ENCODE measurements at regions not wholly inside any gene's neighbourhood (a gene's known extent, or its start where the extent isn't known, plus 50 kb on each side); places are given as distances from the start of the nearest gene placed in this dataset.

DNA sequence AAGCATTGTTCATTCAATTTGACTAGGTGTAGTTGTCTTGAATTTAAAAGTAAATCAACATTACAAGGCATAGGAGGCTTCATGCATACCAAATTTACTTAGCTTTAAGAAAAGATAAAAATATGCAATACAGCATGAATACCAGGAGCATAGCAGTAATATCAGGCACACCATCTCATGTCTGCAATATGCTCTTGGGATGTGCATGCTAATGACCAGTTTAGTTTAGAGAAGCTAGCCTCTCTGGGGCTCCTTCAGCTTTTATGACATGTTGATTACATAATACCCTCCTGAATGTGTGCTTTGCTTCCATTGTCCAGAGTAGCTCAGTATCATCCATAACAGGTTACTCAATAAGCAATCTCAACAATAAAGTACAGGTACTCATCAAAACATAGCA, 497.2 kb downstream of the FLRT2 start:
- in situ Hi-C loops (cut with MboI; ENCODE audit: low sequenced_read_pairs) = loop anchor here (25.0 kb wide), 1 partner anchor 490 kb away; the partner anchor contains the start of gene FLRT2

More for the DNA sequence above, 497.2 kb downstream of the FLRT2 start:
- ATAC-seq (ENCODE audit: low read depth) = no peak
- Histone ChIP-seq H3K4ac (ENCODE audit: low read depth, low read length) (no peak overlapping the region), H2BK15ac (ENCODE audit: low read depth, low read length) (no peak overlapping the region), H3K4me1 (ENCODE audit: control insufficient read depth, insufficient read depth, low read length) (peaks cover 2% of the 10 kb centered on the region; the same call in 1 of the 2 replicates), H2AK9ac (replicated peaks; ENCODE audit: low read depth, low read length, poor library complexity) (no peak overlapping the region), H4K5ac (ENCODE audit: low read depth, low read length) (no peak overlapping the region), H3K14ac (replicated peaks; ENCODE audit: low read depth, low read length) (no peak overlapping the region), H3K79me1 (ENCODE audit: low read depth in 1 of 2, low read length in 2 of 2) (no peaks in the 10 kb centered on the region), H3K23ac (ENCODE audit: low read depth, low read length) (no peak overlapping the region), H2BK20ac (ENCODE audit: low read depth, low read length) (no peak overlapping the region), H2AFZ (replicated peaks; ENCODE audit: low read length, poor library complexity) (no peak overlapping the region), H4K20me1 (ENCODE audit: insufficient read depth, low read length) (no peaks in the 10 kb centered on the region), H3K9me1 (ENCODE audit: insufficient read depth, low read length) (peaks cover 4% of the 10 kb centered on the region; the same call in 1 of the 2 replicates), H3K27me3 (ENCODE audit: control insufficient read depth, insufficient read depth, low read length) (no peaks in the 10 kb centered on the region), H3K27ac (ENCODE audit: insufficient read depth, low read length) (no peak overlapping the region), H3K18ac (ENCODE audit: low read depth, low read length) (no peak overlapping the region), H3K4me2 (ENCODE audit: low read depth, low read length) (no peak overlapping the region), H3K36me3 (ENCODE audit: control insufficient read depth, insufficient read depth, low read length) (no peaks in the 10 kb centered on the region), H4K8ac (ENCODE audit: low read depth in 2 of 2, low read length in 2 of 2) (no peak overlapping the region), H2BK5ac (ENCODE audit: low read depth, low read length, poor library complexity, severe bottlenecking) (no peak overlapping the region), H3K9me3 (ENCODE audit: control insufficient read depth, insufficient read depth, low read length) (peaks cover 2% of the 10 kb centered on the region; the same call in 1 of the 2 replicates), H3K9ac (ENCODE audit: low read depth, low read length) (no peak overlapping the region), H3K4me3 (ENCODE audit: insufficient read depth, low read depth, low read length) (no peak overlapping the region), H2BK120ac (ENCODE audit: low read depth, low read length) (no peak overlapping the region), H3K56ac (ENCODE audit: extremely low read depth, insufficient read depth, low read length) (no peak overlapping the region), H2AK5ac (ENCODE audit: low read depth, low read length) (no peak overlapping the region), H4K91ac (ENCODE audit: insufficient read depth, low read depth, low read length) (no peak overlapping the region)
- dilution Hi-C loops (cut with HindIII; ENCODE audit: low sequenced_read_pairs, unreplicated experiment) = no loop called here
- DNase-seq = no peak
- intact Hi-C loops (cut with micrococcal nuclease) = no loop called here
- no TSS peak for BruUV-seq (replicated peaks)
- POLR2A ChIA-PET (ENCODE audit: unreplicated experiment) = no interaction called here
- CTCF ChIA-PET = interaction anchor here (0.6 kb wide), 1 partner anchor 29 kb away, joined by 3 read pairs; no protein-coding TSS in a partner anchor
- TF ChIP-seq MXI1 (IDR thresholded peaks at IDR 0.05; ENCODE audit: borderline replicate concordance, low read depth, low read length) (no peak), RAD21 (IDR thresholded peaks at IDR 0.05; ENCODE audit: low read length) (no peak), RCOR1 (IDR thresholded peaks at IDR 0.05; ENCODE audit: insufficient replicate concordance, low read length) (no peak), FOS (IDR thresholded peaks at IDR 0.05; ENCODE audit: low read depth, low read length) (no peak), BHLHE40 (IDR thresholded peaks at IDR 0.05; ENCODE audit: low read depth, low read length) (no peak), CHD1 (IDR thresholded peaks at IDR 0.05; ENCODE audit: low read depth, low read length) (no peak), CEBPB (IDR thresholded peaks at IDR 0.05; ENCODE audit: low read depth, low read length) (no peak), MAFK (IDR thresholded peaks at IDR 0.05; ENCODE audit: low read depth, low read length) (no peak), RFX5 (IDR thresholded peaks at IDR 0.05; ENCODE audit: low read depth, low read length) (no peak), SMC3 (IDR thresholded peaks at IDR 0.05; ENCODE audit: low read depth, low read length) (no peak), MAZ (IDR thresholded peaks at IDR 0.05; ENCODE audit: borderline replicate concordance, low read depth, low read length) (no peak), NFE2L2 (IDR thresholded peaks at IDR 0.05; ENCODE audit: low read depth, low read length) (no peak)
- TF ChIP-seq, protein P1, sequence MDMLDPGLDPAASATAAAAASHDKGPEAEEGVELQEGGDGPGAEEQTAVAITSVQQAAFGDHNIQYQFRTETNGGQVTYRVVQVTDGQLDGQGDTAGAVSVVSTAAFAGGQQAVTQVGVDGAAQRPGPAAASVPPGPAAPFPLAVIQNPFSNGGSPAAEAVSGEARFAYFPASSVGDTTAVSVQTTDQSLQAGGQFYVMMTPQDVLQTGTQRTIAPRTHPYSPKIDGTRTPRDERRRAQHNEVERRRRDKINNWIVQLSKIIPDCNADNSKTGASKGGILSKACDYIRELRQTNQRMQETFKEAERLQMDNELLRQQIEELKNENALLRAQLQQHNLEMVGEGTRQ (IDR thresholded peaks at IDR 0.05; ENCODE audit: low read depth, low read length) = no peak
- TF ChIP-seq, protein P2, sequence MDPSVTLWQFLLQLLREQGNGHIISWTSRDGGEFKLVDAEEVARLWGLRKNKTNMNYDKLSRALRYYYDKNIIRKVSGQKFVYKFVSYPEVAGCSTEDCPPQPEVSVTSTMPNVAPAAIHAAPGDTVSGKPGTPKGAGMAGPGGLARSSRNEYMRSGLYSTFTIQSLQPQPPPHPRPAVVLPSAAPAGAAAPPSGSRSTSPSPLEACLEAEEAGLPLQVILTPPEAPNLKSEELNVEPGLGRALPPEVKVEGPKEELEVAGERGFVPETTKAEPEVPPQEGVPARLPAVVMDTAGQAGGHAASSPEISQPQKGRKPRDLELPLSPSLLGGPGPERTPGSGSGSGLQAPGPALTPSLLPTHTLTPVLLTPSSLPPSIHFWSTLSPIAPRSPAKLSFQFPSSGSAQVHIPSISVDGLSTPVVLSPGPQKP (IDR thresholded peaks at IDR 0.05; ENCODE audit: borderline replicate concordance, low read depth, low read length) = no peak

All from IMR-90 (cell line).